ENCODE measurements at regions not wholly inside any gene's neighbourhood (a gene's known extent, or its start where the extent isn't known, plus 50 kb on each side); places are given as distances from the start of the nearest gene placed in this dataset.

DNA sequence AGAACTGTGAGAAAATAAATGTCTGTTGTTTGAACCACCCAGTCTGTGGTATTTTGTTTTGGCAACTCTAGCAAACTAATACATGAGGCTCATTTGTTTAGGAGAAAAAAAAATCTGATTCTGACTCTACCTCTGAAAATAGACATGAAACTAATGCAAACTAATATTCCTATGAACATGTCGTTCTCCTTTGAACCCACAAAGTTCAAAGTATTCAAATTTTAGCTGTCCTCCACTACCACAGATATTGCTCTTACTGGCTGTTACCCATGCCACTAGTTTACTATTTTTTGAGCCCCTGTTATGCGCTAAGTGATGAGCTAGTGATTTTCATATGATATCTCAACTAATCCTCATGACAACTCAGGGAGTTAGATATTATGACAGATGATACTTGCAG lies 58.8 kb upstream of the ZNF804B start:
- no peak for DNase-seq (ENCODE audit: low spot score)

DNA sequence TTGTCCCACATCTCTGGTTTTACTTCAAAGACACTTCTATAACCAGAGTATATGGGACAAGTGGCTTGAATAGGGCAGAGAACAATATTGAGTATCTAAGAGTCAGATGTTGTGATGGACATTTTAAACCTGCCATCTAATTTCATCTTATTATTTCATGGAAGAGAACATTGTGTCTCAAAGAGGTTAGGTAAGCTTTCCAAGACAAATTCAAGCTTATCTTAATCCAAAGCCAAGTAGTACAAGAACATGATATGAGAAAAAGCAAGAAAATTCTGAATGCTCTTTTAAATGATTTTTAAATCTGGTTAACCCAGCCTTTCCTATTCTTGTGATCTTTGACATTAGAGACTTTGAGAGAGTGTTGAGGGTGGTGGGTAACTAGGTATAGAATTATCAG lies 65.3 kb upstream of the ZNF804B start:
- DNase-seq (ENCODE audit: low spot score), result no peak

DNA sequence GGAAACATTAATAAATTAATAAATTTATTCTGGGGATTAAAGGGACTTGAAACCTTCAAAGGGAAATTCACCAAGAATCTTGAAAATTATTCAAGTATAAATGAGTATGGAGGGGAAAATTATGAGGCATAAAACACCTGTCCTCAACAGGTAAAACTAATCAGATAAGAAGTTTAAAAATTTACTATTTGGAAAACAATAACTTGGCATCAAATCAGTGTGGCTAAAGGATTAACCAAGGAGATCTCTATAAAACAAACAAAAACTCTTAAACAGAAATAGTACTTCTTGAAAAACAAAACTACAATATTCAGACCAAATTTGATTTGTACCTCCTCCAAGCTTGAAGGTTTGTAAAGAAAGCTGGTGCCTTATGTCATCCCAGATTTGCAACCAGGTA lies 66.4 kb upstream of the ZNF804B start:
- DNase-seq (ENCODE audit: low spot score), result no peak

DNA sequence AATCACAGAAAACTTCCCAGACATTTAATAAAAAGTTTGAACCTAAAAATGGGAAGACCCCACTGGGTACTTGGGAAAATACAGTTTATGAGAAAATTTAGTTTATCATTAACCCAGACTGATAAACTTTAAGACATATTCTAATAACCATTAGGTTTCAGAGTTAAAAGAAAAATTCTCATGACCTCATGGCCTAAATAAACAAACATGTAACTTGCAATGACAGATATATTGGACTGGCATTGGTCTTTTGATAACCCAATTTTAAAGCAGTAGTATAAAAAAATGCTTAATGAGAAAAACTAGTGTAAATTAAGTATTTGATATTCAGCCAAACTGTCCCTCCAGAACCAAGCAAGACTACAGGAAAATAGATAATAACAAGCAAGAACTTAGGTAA lies 67.0 kb upstream of the ZNF804B start:
- no peak for DNase-seq (ENCODE audit: low spot score)

DNA sequence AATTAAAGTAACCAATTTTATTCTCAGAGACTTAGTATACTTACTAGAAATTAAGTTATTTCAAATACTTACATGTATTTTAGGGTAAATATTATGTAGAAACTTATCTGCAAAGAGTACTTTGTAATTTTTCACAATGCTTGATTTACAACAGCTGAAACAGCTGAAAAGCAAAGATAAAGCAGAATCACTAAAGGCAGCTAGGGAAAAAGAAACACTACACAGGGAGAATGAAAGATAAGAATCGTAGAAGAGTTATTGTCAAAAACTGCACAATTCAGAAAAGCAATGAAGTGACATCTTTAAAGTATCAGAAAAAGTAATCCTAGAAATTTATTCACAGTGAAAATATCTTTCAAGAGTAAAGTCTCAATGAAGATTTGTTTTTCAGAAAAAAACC lies 69.7 kb upstream of the ZNF804B start:
- DNase-seq (ENCODE audit: low spot score), result no peak

DNA sequence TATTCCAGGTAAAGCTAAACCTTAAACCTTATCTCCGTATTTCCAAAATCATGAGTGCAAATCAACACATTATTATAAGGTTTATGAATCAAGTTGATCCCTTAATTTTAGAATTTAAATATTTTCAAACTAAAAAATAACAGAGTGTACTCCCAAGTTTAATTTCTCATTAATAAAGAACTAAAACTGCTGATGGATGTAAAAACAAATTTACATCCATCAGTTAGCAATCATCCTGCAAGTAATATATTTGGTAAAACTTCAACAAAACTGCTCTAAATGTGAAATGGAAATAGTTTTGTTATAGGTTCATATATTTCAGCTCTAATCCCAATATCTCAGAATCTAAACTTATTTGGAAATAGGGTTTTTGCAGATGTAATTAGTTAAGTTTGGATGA lies 71.3 kb upstream of the ZNF804B start:
- DNase-seq (ENCODE audit: low spot score), result no peak

DNA sequence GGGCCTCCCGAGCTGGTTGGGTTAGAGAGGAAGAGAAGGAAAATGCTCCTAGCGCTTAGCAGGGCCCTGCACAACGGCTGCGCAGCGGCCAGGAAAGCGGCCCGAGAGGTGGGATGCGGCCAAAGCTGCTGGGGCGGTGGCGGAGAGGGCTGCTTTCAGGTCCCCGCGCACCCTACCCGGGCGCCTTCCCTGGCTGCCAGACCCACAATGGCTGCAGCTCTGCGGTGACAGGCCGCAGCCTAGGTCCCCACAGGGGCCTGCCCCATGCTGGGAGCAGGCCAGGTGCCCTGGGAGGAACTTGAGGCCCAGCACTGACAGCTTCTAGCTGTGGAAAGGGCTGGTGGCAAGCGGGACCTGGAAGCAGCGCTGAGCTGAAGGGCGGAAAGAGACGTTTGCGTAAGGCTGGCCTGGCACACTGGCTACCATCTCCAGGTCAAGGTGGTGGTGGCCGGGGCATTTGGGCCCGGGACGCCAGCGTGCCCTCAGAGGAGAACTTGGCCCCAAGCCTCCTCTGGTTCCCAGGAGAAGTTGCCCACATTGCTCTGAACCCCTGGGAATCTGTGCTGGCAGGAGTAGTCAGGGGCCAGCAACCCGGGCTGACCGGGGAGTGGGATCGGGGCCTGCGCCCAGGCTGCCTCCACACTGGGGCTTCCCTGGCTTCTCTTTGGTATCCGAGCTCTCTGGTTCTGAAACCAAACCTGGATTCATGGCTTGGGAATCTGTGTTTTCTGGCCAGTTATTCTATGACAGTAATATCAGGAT lies 72.9 kb upstream of the ZNF804B start:
- no peak for DNase-seq (ENCODE audit: low spot score)

DNA sequence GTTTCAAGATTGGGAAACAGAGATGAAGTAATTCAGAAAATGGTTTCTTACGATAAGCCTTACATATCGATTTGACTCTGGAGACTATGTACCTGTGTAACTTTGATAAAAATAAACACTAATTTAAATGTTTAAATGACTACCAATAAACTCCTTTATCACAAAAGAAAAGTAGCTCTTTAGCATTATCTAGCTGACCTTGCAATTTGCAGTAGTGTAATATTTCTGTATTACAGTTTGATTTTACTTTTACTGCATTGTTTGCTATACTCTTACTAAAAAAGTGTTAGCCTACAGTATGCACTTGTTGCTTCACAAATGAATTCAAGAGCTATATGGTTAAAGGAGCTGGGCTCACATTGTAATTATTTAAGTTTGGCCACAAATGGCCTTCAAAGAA lies 77.8 kb upstream of the ZNF804B start:
- DNase-seq (ENCODE audit: low spot score), result no peak

DNA sequence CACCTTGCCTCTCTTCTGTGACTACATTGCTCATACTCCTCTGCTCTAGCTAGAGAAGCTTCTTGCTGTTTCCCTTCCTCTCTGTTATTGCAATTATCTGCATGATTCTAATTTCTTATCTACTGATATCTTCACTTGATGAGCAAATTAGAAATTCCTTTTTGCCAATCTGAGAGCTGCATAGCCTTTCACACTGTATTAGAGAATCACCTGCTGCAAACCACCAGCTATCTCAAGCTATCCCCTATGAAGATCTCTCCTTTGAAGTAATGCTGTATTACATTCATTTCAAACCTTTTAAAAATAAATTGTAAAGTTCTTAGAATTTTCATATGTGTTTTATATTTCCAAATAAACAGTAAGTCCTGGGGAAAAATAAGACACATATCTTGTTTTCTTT lies 89.0 kb upstream of the ZNF804B start:
- no peak for DNase-seq (ENCODE audit: low spot score)

DNA sequence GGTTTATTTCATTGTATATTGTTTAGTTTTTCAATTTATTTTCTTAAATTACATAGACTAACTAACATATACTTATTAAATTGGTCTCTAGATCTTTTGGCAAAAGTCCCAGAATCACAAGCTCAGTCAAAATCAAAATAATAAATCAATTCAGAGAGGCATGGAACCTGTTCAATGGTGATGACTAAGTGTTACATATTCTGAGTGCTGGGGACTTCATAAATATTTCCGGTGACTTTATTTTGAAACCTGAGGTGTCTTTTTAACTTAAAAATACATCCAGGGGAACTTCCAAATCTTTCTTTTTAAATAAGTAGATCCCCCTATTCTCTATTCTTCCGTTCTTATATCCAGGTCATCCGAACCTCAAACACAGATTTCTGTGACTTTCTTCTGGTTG lies 89.6 kb upstream of the ZNF804B start:
- no peak for DNase-seq (ENCODE audit: low spot score)

DNA sequence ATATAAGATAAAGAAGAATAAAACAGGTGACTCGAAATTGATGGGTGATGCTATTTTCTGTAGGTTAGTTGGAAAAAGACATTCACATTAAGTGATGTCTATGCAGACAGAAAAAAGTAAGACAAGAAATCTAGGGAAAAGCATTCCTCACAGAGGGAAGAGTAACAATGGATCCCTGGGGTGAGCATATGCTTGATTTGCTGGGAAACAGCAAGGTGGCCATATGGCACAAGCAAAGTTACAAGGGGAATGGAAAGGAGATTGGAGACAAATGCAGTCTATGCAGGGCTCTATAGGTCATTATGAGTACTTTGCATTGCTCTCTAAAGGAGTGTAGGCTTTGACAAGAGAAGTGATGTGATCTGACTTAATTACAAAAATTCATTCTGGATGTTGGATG lies 90.9 kb upstream of the ZNF804B start:
- DNase-seq (ENCODE audit: low spot score), result no peak

DNA sequence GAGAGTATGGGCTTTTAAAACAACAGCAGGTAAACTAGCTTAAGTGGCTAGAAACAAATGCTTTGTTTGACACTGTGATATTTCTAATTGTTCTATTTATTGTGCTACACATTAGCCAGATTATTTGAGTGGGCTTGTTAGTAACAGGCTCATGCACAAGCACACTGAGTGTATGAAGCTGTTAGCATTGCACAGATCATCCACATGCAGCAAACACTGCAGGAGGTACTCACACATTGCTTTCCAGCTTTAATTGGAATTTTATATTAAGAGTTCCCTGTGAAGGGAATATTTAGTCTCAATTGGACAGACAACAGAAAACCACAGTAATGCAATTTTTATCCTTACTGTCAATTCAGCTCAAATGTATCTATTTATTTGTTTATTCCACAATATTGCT lies 92.9 kb upstream of the ZNF804B start:
- DNase-seq (ENCODE audit: low spot score), result no peak

DNA sequence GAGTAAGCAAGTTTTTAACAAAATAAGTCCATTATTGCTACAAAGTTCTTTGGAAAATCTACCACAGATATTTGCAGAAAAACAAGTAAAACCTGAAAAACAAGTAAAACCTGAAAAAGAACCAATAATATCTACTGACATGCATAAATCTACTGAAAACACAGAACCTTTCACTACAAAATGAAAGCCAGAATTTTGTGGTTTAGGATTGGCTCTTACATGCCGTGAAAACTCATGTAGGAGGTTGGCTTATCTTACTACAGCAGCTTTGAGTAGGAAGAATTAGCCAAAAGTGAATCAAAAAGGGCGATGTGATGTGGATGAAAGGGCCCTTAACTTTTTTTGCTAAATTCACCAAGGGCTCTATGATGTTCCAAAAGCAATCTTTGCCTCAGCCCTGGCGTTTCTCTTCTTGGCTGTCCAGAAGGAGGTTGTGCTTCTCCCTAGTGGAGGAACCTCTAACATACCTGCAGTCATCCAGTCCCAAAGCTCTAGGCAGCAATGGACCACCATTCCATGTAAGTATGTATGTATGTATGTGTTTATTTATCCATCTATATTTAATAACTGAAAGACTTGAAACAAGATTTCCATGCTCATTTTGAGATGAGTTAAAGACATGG lies 93.5 kb upstream of the ZNF804B start:
- DNase-seq (ENCODE audit: low spot score), result no peak

DNA sequence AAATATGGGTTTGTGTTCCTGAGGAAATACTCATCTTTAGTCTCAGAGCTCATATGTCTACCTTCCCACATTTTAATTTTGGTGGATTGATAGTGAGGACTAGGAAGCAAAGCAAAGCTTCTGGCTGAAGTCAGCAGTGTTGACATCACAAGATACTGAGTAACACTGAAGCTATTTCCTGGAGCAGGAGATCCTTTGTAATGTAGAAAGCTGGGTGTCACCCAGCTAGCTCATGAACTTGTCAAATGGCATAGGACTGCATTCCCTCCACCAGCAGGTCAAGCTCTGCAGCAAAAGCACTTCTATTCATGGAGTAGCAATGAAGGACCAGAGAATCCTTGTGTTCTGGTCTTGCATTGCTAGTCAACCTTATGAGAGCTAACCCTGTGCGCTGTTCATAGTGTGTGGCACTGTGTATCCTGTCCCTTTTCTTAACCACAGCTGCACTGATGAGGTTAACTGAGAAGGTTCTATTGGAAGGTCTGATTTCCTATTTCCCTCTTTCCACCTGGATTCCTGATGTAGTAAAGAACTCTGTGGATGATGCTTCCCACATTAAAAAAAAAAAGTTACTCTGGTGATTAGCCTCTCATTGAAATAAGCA lies 94.8 kb upstream of the ZNF804B start:
- DNase-seq (ENCODE audit: low spot score), result no peak

DNA sequence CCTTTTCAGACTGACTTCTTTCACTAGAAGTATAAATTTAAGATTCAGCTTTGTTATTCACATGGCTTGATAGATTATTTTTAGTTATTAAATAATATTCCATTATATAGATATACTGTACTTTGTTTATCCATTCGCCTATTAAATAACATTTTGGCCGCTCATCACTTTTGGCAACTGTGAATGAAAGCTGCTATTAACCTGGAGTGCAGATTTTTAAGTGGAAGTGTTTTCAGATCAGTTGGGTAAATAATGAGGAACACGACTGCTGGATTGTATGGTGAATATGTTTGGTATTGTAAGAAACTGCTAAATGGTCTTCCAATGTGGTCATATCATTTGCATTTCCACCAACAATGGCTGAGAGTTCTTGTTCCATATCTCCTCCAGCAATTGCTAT lies 97.6 kb upstream of the ZNF804B start:
- DNase-seq (ENCODE audit: low spot score), result no peak

DNA sequence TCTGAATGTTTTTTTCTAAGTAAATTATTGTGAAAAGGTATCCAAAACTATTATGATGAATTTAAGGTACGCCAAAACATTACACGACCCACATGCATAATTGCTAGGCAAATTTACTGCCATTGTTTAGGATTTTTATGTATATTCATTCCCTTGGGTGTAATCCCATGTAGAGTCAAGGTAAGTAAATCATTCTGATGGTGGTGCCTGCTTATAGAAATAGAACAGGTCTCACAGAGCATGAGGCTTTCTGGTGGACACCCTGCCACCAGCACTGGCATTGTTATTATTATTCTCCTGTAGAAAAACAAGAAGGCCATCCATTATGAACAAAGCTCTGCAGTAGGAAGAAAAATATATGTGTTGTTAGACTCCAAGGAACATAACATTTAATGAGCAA lies 111.7 kb upstream of the ZNF804B start:
- no peak for DNase-seq (ENCODE audit: low spot score)

DNA sequence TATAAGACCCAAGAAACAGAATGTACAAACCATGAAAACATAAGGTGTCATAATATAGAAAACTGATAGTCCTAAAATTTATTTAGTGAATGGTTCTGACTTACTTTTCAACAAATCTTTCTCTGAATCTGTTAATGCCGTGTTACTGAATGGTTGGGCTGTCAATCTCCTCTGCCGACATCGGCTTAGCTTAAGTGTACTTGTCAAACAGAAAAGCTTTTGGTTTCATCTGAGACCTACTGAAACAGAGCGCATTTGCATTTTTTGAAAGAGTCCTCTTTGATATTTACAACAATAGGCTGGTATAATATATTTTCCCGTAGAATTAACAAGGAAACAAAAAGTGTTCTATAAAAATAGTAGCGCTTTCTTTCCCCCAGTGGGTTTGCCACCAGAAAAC lies 120.9 kb upstream of the ZNF804B start:
- DNase-seq (ENCODE audit: low spot score), result no peak

DNA sequence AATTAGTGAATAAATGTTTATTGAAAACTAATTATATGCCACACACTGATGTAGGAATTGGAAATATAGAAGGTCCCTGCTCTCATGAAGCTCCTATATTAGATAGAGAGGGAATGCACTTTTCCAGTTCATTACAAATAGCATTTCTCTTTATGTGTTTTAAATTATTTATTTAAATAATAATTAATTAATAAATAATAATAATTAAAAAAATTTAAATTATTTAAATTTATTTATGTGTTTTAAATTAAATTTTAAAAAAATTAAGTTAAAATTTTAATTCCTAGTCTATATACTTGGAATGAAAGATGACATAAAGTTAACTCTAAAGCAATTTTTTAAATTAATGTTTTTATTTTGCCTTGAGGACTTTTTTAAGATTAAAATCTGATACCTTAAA lies 121.7 kb upstream of the ZNF804B start:
- no peak for DNase-seq (ENCODE audit: low spot score)

DNA sequence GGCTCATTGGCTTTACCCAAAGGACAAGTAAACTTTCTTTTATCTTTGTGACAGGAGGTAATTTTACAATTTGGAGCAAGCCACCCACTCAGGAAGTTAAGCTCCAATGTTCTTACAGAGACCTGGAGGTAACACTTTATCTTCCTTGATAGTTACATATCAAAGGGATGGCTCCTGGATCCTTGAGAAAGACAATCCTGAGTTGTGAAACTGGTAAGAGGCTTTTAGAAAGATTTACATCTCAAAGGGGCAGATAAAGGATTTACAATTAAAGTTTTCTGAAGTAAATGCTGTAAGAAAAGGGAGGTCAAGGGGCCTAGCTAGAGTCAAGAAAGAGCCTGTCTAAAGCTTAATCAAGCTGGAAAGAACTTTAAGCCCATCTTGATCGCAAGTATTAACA lies 124.4 kb upstream of the ZNF804B start:
- DNase-seq (ENCODE audit: low spot score), result no peak

DNA sequence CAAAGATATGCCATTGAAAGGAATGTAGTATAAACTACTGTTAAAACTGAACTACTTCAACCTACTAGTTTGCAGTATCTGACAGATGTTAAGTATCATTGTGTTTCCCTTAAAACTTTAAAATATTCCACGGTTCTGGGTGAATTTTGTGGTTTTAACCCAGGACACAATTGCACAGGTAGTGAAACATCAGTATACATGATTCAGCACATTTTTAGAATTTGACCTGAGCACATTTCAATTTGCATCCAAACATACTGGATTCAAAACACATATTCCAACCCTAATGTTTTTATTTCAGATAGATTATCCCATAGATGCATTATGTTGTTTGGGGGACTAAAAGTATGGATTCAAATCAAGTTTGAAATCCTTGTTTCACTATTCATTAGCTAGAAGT lies 129.9 kb upstream of the ZNF804B start:
- DNase-seq (ENCODE audit: low spot score), result no peak

DNA sequence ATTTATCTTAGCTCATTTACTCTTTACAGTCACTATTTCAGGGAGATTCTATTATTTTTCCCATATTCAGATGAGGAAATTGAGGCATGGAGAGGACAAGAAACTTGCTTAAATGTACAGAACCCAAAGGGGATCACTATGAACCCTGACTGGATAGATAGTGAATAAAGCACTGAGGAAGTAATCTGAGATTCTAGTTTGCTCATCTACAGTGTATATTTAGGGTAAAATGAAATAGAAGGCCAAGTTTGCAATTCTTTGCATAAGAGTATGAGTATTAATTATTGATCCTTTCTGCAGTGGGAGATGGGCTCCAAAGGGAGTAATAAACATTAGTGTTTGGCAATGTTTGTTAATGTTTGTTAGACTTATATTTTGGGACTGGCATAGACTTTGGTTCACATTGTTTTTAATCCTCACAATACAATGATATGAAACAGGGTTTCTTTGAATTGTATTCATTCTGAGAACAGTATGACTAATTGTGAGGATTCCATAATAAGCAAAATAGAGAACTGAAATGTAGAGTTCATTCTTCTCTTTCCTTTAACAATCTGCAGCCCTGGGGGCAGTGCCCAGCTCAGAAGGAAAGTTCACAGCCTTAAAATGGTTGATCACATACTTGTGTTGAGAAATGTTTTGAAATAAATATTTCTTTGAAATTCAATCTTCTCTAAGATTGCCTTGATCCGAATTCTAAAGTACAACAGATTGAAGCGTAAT lies 131.0 kb upstream of the ZNF804B start:
- DNase-seq (ENCODE audit: low spot score), result no peak

DNA sequence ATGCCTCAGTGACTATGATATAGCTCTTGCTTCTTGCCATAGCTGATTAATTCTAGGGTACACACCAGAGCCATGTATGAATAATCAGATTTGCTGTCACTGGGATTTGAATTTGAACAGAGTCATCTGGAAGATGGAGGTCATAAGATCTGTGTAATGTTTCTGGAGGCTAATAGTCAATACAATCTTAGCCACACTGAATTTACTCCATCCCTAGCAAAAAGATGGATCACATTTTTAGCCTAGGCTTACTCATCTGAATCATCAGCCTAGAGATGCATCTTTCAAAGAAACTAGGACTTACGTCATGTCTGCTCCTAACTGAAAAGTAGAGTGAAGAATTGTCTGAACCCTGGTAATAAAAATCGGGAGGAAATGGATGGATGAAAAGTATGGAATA lies 142.3 kb upstream of the ZNF804B start:
- no peak for DNase-seq (ENCODE audit: low spot score)

DNA sequence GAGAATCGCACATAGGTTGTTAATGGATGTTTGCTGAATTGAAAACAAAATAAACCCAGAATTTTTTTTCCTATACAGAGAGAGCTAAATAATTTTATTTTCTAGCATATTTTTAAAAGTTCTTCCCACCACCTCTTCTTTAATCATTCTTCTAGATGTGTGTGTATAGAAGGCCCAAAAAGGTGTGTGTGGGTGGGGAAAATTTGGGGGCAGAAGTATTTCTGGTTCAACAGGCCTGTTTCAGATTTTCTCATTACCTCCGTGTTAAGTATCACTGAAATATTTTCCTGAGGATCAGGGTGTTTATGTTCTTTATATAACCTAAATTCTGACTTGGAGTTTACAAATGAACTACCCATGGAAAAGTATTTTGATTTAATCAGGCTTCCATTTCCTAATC lies 144.2 kb upstream of the ZNF804B start:
- DNase-seq (ENCODE audit: low spot score), result no peak

Data from globus pallidus (tissue), 1 donor.